ENCODE measurements at regions not wholly inside any gene's neighbourhood (a gene's known extent, or its start where the extent isn't known, plus 50 kb on each side); places are given as distances from the start of the nearest gene placed in this dataset.
"Not testable (repeated sequence)": the region's sequence is repeated elsewhere in the genome, so short reads cannot be mapped to it uniquely, and the experiment has no call there.

- H3K4me3 Mint-ChIP-seq: no peak overlapping the region
Observed at GRCh38 chr5:67547682-67548081, 351.1 kb upstream of the CD180 start.

DNA sequence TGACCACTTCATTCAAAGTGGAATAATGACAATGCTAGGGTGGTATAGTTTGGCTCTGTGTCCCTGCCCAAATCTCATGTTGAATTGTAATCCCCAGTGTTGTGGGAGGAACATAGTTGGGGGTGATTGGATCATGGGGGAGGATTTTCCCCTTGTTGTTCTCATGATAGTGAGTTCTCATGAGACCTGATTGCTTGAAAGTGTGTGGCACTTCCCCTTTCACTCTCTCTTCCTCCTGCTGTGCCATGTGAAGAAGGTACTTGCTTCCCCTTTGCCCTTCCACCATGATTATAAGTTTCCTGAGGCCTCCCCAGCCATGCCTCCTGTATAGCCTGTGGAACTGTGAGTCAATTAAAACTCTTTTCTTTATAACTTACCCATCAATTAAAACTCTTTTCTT, 348.3 kb upstream of the CD180 start:
- H3K27me3 Mint-ChIP-seq (ENCODE audit: low read depth); H3K36me3 Mint-ChIP-seq (ENCODE audit: low read depth); H3K27ac Mint-ChIP-seq; H3K4me1 Mint-ChIP-seq; H3K9me3 Mint-ChIP-seq; H3K4me3 Mint-ChIP-seq: not testable (repeated sequence)

More at GRCh38 chr5:67547682-67548081, 351.1 kb upstream of the CD180 start:
- Mint-ChIP-seq H3K27ac (peak overlapping the region in 1 of 3 experiments; percentile 9), H3K9me3 (peaks cover 2% of the 10 kb centered on the region), H3K4me1 (peaks cover 6% of the 10 kb centered on the region), H3K36me3 (ENCODE audit: low read depth) (no peaks in the 10 kb centered on the region), H3K27me3 (ENCODE audit: low read depth) (no peaks in the 10 kb centered on the region)
- no peak for TF ChIP-seq CTCF (IDR thresholded peaks at IDR 0.05; ENCODE audit: unreplicated experiment in 3 of 3)

DNA sequence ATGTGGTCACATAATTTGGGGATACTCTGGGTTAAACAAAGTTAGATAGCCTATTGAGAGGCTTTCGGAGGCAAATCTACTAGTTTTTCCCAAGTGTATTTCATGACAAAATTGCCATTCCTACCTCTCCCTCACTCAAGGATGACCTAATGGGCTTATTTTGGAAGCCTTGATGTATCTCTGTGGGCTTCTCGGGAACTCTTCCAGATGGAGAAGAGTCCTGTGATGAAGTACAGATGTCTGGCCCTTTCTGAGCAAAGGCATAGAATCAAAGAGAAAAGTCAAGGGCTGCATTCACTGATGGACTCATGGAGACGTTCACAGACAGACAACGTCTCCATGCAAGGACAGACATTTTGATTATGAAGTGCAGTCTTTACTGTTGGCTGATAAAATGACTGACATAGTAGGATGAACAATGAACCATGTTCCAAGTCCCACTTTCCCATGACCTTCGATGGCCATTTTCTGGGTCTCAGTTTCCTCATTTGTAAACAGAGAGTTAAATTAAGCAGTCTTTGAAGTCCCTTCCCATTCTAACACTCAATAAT, 347.2 kb upstream of the CD180 start:
- Mint-ChIP-seq H3K4me1 (no peaks in the 10 kb centered on the region), H3K27ac (no peak overlapping the region), H3K27me3 (ENCODE audit: low read depth) (no peaks in the 10 kb centered on the region), H3K9me3 (peaks cover 2% of the 10 kb centered on the region), H3K4me3 (no peak overlapping the region), H3K36me3 (ENCODE audit: low read depth) (no peaks in the 10 kb centered on the region)
- TF ChIP-seq CTCF (IDR thresholded peaks at IDR 0.05; ENCODE audit: unreplicated experiment in 3 of 3): no peak

GRCh38 chr5:67542479-67542878, 345.9 kb upstream of the CD180 start:
- no peak overlapping the region for H3K27ac Mint-ChIP-seq
- no peak overlapping the region for H3K4me3 Mint-ChIP-seq
- no peaks in the 10 kb centered on the region for H3K36me3 Mint-ChIP-seq (ENCODE audit: low read depth)
- H3K27me3 Mint-ChIP-seq (ENCODE audit: low read depth): no peaks in the 10 kb centered on the region
- H3K4me1 Mint-ChIP-seq: no peaks in the 10 kb centered on the region
- H3K9me3 Mint-ChIP-seq: peaks cover 2% of the 10 kb centered on the region
- TF ChIP-seq CTCF (IDR thresholded peaks at IDR 0.05; ENCODE audit: unreplicated experiment in 3 of 3): no peak

DNA sequence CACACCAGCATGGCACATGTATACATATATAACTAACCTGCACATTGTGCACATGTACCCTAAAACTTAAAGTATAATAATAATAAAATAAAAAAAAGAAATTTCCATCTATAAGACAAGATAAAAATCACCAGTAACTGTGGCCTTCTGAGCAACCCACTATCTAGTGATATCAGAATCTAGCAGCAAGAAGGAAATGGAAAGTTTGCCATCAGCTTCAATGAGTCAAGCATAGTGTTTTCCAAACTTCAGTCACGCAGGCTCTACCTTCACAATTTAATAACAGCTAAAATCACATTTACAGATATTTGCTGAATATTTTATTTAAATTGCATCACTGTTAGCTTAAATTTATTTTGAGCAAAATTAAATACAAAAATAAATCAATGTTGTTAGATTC, 345.3 kb upstream of the CD180 start:
- H3K36me3 Mint-ChIP-seq (ENCODE audit: low read depth): no peaks in the 10 kb centered on the region
- no peak overlapping the region for H3K4me3 Mint-ChIP-seq
- peaks cover 2% of the 10 kb centered on the region for H3K9me3 Mint-ChIP-seq
- TF ChIP-seq CTCF (IDR thresholded peaks at IDR 0.05; ENCODE audit: unreplicated experiment in 3 of 3): no peak
- H3K27ac Mint-ChIP-seq: no peak overlapping the region
- no peaks in the 10 kb centered on the region for H3K27me3 Mint-ChIP-seq (ENCODE audit: low read depth)
- H3K4me1 Mint-ChIP-seq: no peaks in the 10 kb centered on the region

GRCh38 chr5:67538855-67539506, 342.4 kb upstream of the CD180 start:
- Mint-ChIP-seq H3K9me3 (no peaks in the 10 kb centered on the region), H3K27me3 (ENCODE audit: low read depth) (no peaks in the 10 kb centered on the region), H3K36me3 (ENCODE audit: low read depth) (no peaks in the 10 kb centered on the region), H3K4me3 (no peak overlapping the region), H3K4me1 (no peaks in the 10 kb centered on the region), H3K27ac (no peak overlapping the region)
- no peak for TF ChIP-seq CTCF (IDR thresholded peaks at IDR 0.05; ENCODE audit: unreplicated experiment in 3 of 3)

All from nephron (organoid).